BE2C (cell line): ENCODE measurements at regions not wholly inside any gene's neighbourhood (a gene's known extent, or its start where the extent isn't known, plus 50 kb on each side); places are given as distances from the start of the nearest gene placed in this dataset.
"Not testable (repeated sequence)": the region's sequence is repeated elsewhere in the genome, so short reads cannot be mapped to it uniquely, and the experiment has no call there.

ENCODE experiments used
- DNase-seq: peaks from one replicate; pipeline ENCODE4 v3.0.0-alpha.2; 2020
- H3K27me3 ChIP-seq: fragments of 250-450 bp; sonication (Bioruptor Pico); 2 replicates; pipeline ENCODE4 v1.5.1; 2020; ENCODE audit warnings: mild to moderate bottlenecking
- H3K36me3 ChIP-seq: fragments of 250-450 bp; sonication (Bioruptor Pico); 2 replicates; pipeline ENCODE4 v1.5.1; 2020; ENCODE audit warnings: mild to moderate bottlenecking
- H3K4me1 ChIP-seq: fragments of 250-450 bp; sonication (Bioruptor Pico); 2 replicates; pipeline ENCODE4 v1.5.1; 2020
- H3K4me3 ChIP-seq: 2 replicates; pipeline ENCODE4 v1.5.1; 2011; ENCODE audit warnings: low read depth, low read length
- H3K9me3 ChIP-seq: fragments of 250-450 bp; sonication (Bioruptor Pico); 2 replicates; pipeline ENCODE4 v1.5.1; 2020
- TF ChIP-seq, protein P1 (sequence below): IDR thresholded peaks from 2 replicates; pipeline ENCODE4 v1.5.1; 2012; ENCODE audit warnings: mild to moderate bottlenecking, low read depth, low read length

DNA sequence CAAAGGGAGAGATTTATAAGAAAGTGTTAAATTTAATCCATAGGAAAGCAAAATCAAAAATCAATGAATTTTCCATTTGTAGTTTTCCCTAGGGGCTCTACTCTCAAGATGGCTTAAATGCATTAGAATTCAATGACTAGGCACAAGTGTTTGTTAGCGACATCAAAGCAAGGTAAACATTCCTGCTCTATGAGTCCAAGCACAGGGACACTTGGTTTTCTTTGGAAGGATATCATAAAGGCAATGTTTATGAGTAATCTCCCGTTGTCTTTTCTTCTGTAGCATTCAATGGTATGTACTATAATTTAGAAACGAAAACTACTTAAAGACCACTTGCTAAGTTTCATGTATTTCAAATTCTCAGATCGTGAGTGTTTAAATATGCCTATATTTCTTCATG is 54.8 kb upstream of the ZNF717 start:
- H3K4me1 ChIP-seq, DNase-seq, H3K9me3 ChIP-seq, H3K36me3 ChIP-seq, H3K4me3 ChIP-seq, H3K27me3 ChIP-seq: not testable (repeated sequence)

GRCh38 chr3:75850301-75851008 is 65.1 kb upstream of the ZNF717 start:
- H3K9me3 ChIP-seq, H3K4me3 ChIP-seq, H3K36me3 ChIP-seq, H3K27me3 ChIP-seq, H3K4me1 ChIP-seq, DNase-seq: not testable (repeated sequence)

DNA sequence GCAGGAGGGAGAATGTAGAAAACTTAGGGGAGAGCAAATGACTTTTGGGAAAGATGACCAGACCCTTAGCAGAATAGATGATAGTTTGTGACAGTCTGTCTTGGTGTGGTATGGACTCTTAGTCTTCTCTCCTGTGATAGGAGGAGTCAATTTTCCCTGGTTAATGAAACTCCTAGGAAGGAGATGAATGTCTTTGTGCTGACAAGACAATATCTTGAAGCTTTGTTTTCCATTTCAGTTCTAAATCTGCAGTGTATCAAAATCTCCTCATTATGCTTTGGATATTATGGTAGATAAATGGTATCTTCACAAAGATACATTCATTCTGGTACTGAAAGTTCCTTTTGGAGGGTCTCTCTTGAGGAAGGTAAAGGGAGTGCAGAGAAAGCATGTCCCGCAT is 77.8 kb upstream of the ZNF717 start:
- Histone ChIP-seq H3K4me1 (no peaks in the 10 kb centered on the region), H3K36me3 (no peaks in the 10 kb centered on the region), H3K27me3 (no peaks in the 10 kb centered on the region; the same call in 1 of the 2 replicates), H3K4me3 (no peak overlapping the region), H3K9me3 (no peaks in the 10 kb centered on the region)
- no peak for DNase-seq
- TF ChIP-seq, protein P1, sequence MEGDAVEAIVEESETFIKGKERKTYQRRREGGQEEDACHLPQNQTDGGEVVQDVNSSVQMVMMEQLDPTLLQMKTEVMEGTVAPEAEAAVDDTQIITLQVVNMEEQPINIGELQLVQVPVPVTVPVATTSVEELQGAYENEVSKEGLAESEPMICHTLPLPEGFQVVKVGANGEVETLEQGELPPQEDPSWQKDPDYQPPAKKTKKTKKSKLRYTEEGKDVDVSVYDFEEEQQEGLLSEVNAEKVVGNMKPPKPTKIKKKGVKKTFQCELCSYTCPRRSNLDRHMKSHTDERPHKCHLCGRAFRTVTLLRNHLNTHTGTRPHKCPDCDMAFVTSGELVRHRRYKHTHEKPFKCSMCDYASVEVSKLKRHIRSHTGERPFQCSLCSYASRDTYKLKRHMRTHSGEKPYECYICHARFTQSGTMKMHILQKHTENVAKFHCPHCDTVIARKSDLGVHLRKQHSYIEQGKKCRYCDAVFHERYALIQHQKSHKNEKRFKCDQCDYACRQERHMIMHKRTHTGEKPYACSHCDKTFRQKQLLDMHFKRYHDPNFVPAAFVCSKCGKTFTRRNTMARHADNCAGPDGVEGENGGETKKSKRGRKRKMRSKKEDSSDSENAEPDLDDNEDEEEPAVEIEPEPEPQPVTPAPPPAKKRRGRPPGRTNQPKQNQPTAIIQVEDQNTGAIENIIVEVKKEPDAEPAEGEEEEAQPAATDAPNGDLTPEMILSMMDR, result no peak

DNA sequence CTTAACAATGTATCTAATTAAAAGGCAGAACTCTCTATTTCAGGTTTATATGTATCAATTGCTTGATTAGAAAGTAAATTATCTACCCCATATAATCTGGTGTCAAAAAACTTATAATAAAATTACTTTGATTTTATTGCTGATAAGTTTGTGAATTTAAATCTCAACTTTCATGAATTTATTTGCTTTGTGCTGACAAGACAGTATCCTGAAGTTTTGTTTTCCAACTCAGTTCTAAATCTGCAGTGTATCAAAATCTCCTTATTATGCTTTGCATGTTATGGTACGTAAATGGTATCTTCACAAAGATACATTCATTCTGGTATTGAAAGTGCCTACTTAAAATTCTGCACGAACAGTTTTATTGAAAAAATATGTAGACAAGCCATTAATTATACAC is 78.5 kb upstream of the ZNF717 start:
- TF ChIP-seq, protein P1, result no peak
- H3K9me3 ChIP-seq, result no peaks in the 10 kb centered on the region
- H3K4me1 ChIP-seq, result no peaks in the 10 kb centered on the region
- H3K4me3 ChIP-seq, result no peak overlapping the region
- no peaks in the 10 kb centered on the region; the same call in 1 of the 2 replicates for H3K27me3 ChIP-seq
- DNase-seq, result no peak
- no peaks in the 10 kb centered on the region for H3K36me3 ChIP-seq

- H3K36me3 ChIP-seq, H3K4me1 ChIP-seq, DNase-seq, H3K9me3 ChIP-seq, H3K4me3 ChIP-seq, H3K27me3 ChIP-seq: not testable (repeated sequence)
Measured at GRCh38 chr3:75883719-75884118, 98.4 kb upstream of the ZNF717 start.

DNA sequence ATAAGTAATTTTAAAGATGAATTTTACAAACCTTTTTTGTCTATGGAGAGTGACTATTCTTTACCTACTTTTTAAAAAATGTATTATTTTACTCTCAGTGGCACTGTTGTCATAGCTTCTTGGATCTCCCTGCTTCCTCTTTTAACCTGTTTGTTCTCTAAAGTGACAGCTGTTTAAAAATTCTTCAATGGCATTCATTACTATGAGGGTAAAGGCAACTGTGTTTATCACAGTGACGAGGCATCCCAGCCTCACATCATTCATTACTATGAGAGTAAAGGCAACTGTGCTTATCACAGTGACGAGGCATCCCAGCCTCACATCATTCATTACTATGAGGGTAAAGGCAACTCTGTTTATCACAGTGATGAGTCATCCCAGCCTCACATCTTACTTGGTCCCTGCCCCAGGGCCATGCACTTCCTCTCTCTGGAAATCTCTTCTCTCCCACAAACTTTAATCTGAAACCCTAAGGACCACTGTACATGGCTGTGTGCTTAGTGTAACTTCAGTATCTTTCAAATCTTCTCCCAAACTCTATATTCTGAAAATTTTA is 101.7 kb upstream of the ZNF717 start:
- no peaks in the 10 kb centered on the region; the same call in 1 of the 2 replicates for H3K9me3 ChIP-seq
- no peaks in the 10 kb centered on the region for H3K27me3 ChIP-seq
- no peak for DNase-seq
- H3K4me1 ChIP-seq, result no peaks in the 10 kb centered on the region
- no peaks in the 10 kb centered on the region for H3K36me3 ChIP-seq
- no peak overlapping the region for H3K4me3 ChIP-seq
- TF ChIP-seq, protein P1, result no peak

DNA sequence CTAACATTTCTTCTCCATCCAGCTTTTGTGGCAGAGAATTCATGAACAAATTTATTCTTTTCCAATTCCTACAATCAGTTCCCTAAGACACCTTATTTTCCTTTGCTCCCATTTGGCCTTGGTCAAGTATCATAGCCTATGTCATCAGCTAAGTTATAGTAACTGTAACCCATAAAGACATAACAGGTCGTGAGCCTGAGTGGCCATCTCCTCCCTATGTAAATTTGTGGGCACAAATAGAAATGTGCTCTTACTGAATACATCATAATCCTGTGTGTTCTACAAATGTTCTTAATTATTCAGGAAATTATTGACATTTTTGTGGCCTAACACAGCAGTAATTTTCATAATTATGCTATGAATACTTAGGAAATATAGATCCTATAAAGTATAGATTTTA is 108.9 kb upstream of the ZNF717 start:
- Histone ChIP-seq H3K27me3 (no peaks in the 10 kb centered on the region), H3K4me1 (no peaks in the 10 kb centered on the region), H3K9me3 (no peaks in the 10 kb centered on the region), H3K4me3 (no peak overlapping the region), H3K36me3 (no peaks in the 10 kb centered on the region)
- no peak for DNase-seq
- TF ChIP-seq, protein P1, result no peak
